ENCODE measurements at regions not wholly inside any gene's neighbourhood (a gene's known extent, or its start where the extent isn't known, plus 50 kb on each side); places are given as distances from the start of the nearest gene placed in this dataset.

GRCh38 chr12:78519422-78519821, 345.2 kb upstream of the SYT1 start:
- intact Hi-C loops (cut with micrococcal nuclease) = no loop called here

More at GRCh38 chr12:78519422-78519821, 345.2 kb upstream of the SYT1 start:
- Histone ChIP-seq H3K14ac (replicated peaks; ENCODE audit: low read depth, low read length) (no peak overlapping the region), H4K8ac (ENCODE audit: low read depth in 2 of 2, low read length in 2 of 2) (no peak overlapping the region), H3K4me3 (ENCODE audit: insufficient read depth, low read depth, low read length) (no peak overlapping the region), H2BK5ac (ENCODE audit: low read depth, low read length, poor library complexity, severe bottlenecking) (no peak overlapping the region), H3K4me1 (ENCODE audit: control insufficient read depth, insufficient read depth, low read length) (no peaks in the 10 kb centered on the region), H2AFZ (replicated peaks; ENCODE audit: low read length, poor library complexity) (no peak overlapping the region), H3K9me1 (ENCODE audit: insufficient read depth, low read length) (no peaks in the 10 kb centered on the region), H2AK9ac (replicated peaks; ENCODE audit: low read depth, low read length, poor library complexity) (no peak overlapping the region), H3K4me2 (ENCODE audit: low read depth, low read length) (no peak overlapping the region), H2BK15ac (ENCODE audit: low read depth, low read length) (no peak overlapping the region), H3K4ac (ENCODE audit: low read depth, low read length) (no peak overlapping the region), H2AK5ac (ENCODE audit: low read depth, low read length) (no peak overlapping the region), H3K27me3 (ENCODE audit: control insufficient read depth, insufficient read depth, low read length) (no peaks in the 10 kb centered on the region), H3K9ac (ENCODE audit: low read depth, low read length) (no peak overlapping the region), H3K9me3 (ENCODE audit: control insufficient read depth, insufficient read depth, low read length) (no peaks in the 10 kb centered on the region), H4K91ac (ENCODE audit: insufficient read depth, low read depth, low read length) (no peak overlapping the region), H3K27ac (ENCODE audit: insufficient read depth, low read length) (no peak overlapping the region), H4K5ac (ENCODE audit: low read depth, low read length) (no peak overlapping the region), H3K79me1 (ENCODE audit: low read depth in 1 of 2, low read length in 2 of 2) (no peaks in the 10 kb centered on the region), H3K23ac (ENCODE audit: low read depth, low read length) (no peak overlapping the region), H3K56ac (ENCODE audit: extremely low read depth, insufficient read depth, low read length) (no peak overlapping the region), H2BK20ac (ENCODE audit: low read depth, low read length) (no peak overlapping the region), H2BK120ac (ENCODE audit: low read depth, low read length) (no peak overlapping the region), H4K20me1 (ENCODE audit: insufficient read depth, low read length) (no peaks in the 10 kb centered on the region), H3K36me3 (ENCODE audit: control insufficient read depth, insufficient read depth, low read length) (no peaks in the 10 kb centered on the region), H3K18ac (ENCODE audit: low read depth, low read length) (no peak overlapping the region)
- dilution Hi-C loops (cut with HindIII; ENCODE audit: low sequenced_read_pairs, unreplicated experiment) (no loop called here), in situ Hi-C loops (cut with MboI; ENCODE audit: low sequenced_read_pairs) (no loop called here)
- CTCF ChIA-PET = no interaction called here
- no peak for ATAC-seq (ENCODE audit: low read depth)
- POLR2A ChIA-PET (ENCODE audit: unreplicated experiment) = no interaction called here
- TF ChIP-seq RCOR1 (IDR thresholded peaks at IDR 0.05; ENCODE audit: insufficient replicate concordance, low read length) (no peak), NFE2L2 (IDR thresholded peaks at IDR 0.05; ENCODE audit: low read depth, low read length) (no peak), BHLHE40 (IDR thresholded peaks at IDR 0.05; ENCODE audit: low read depth, low read length) (no peak), RFX5 (IDR thresholded peaks at IDR 0.05; ENCODE audit: low read depth, low read length) (no peak), MAFK (IDR thresholded peaks at IDR 0.05; ENCODE audit: low read depth, low read length) (no peak), USF2 (IDR thresholded peaks at IDR 0.05; ENCODE audit: low read depth, low read length) (no peak), SMC3 (IDR thresholded peaks at IDR 0.05; ENCODE audit: low read depth, low read length) (no peak), CHD1 (IDR thresholded peaks at IDR 0.05; ENCODE audit: low read depth, low read length) (no peak), FOS (IDR thresholded peaks at IDR 0.05; ENCODE audit: low read depth, low read length) (no peak), POLR2A (IDR thresholded peaks at IDR 0.05; ENCODE audit: low read depth, low read length) (no peak), CEBPB (IDR thresholded peaks at IDR 0.05; ENCODE audit: low read depth, low read length) (no peak), CTCF (conservative IDR thresholded peaks at IDR 0.05; ENCODE audit: low read depth, low read length) (no peak), ELK1 (IDR thresholded peaks at IDR 0.05; ENCODE audit: borderline replicate concordance, low read depth, low read length) (no peak)
- no peak for DNase-seq
- no CpG with 5 or more reads among the region's 4 CpGs for WGBS, 2 experiments (ENCODE audit: extremely low coverage in 2 of 2, insufficient read length in 1 of 2)
- BruUV-seq (replicated peaks) = no TSS peak
